ENCODE measurements at regions not wholly inside any gene's neighbourhood (a gene's known extent, or its start where the extent isn't known, plus 50 kb on each side); places are given as distances from the start of the nearest gene placed in this dataset.
"Not testable (repeated sequence)": the region's sequence is repeated elsewhere in the genome, so short reads cannot be mapped to it uniquely, and the experiment has no call there.

DNA sequence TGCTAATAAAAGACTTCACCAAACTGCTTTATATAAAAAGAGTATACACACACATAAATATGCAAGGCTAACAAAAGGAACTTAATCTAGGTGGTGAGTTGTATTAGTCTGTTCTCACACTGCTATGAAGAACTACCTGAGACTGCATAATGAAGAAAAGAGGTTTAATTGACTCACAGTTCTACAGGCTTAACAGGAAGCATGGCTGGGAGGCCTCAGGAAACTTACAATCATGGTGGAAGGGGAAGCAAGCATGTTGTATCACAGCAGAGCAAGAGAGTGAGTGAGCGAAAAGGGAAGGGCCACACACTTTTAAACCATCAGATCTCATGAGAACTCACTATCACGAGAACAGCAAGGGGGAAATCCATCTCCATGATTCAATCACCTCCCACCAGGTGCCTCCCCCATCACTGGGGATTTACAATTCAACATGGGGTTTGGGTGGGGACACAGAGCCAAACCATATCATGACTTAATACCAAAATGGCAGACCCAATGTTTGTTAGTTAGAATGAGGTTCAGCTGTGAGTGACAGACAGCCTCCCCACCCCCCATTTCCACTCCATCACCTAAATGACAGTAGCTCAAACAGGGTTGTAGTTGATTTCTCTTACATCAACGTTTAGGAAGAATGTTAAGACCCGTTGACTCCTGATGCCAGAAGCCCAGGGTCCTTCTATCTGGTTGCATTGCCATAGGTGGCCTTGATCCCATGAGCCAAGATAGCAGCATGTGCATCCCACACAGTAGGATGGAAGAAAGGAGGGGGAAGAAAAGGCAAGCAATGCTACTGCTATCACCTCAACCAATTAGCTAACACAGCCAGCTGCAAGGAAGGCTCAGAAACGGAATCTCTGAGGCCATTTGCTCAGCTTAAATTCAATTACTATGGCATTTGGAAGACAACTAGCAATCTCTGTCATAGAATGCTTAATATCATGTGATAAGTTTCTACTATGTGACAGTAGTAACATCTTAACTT is 77.0 kb downstream of the CCDC71L start:
- DNase-seq: no peak

DNA sequence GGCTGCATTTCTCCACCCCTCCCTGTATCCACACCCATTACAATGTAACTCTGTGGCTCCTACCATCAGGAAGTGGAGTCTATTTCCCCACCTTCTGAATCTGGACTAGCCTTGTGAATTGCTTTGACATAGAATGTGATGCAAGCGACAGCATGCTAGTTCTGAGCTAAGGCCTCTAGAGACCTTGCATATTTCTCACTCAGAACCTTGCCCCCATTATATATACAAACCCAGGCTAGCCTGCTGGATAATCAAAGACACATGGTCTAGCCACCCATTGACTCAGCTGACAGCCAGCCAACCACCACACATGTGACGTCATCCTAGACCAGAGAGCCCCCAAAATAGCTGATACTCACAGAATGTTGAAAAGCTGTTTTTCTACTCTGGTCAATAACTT is 77.9 kb downstream of the CCDC71L start:
- DNase-seq: no peak

DNA sequence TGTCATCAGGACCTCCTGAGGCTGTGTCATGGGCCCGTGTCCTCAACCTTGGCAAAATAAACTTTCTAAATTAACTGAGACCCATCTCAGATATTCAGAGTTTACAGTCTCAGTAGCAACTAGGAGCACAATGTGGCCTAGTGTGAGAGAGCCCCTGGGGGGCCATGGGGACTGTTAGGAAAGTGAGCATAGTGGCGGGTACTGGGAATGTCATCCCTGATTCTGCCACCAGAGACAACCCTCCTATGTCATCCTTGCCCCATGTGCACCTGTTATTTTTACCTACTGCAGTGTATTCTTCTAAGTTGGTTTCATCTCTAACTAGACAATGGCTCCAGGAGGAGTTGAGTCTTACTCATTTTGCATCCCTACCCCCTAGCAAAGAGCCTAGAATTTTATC is 78.6 kb downstream of the CCDC71L start:
- no peak for DNase-seq

DNA sequence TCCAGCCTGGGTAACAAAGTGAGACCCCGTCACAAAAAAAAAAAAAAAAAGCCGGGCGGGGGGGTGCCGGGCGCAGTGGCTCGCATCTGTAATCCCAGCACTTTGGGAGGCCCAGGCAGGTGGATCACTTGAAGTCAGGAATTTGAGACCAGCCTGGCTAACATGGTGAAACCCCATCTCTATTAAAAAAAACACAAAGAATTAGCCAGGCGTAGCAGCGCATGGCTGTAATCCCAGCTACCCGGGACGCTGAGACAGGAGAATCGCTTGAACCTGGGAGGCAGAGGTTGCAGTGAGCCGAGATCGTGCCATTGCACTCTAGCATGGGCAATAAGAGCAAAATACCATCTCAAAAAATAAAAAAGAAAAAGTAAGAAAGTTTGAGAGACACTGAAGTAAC is 81.9 kb downstream of the CCDC71L start:
- not testable (repeated sequence) for DNase-seq

DNA sequence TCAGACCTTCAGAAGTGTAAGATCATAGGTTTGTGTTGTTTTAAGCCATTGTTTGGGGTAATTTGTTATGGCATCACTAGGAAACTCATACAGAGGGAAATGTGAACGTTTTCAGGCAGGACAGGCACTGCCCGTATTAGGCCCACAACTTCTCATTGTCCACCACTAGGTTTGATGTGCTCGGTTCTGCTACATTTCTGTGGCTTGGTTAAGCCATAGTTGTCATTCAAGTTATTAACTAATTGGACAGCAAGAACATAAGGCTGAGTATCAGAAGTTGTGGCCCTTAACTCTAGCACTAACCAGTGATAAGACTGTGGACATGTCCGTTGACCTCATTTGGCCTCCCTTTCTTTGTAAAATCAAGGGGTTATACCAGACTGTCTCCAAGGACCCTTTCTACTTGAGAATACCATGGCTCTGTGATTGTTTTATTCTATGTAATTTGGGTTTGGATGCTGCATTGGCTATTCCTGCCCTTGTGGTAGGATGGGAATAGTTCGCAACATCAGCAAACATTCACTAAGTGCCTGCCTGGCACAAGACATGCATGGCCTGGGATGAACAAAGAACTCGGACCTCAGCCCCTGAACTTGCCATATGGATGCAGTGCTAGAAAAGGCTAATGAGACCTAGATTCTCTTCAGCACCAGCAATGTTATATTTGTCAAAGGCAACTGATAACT is 85.7 kb downstream of the CCDC71L start:
- no peak for DNase-seq

DNA sequence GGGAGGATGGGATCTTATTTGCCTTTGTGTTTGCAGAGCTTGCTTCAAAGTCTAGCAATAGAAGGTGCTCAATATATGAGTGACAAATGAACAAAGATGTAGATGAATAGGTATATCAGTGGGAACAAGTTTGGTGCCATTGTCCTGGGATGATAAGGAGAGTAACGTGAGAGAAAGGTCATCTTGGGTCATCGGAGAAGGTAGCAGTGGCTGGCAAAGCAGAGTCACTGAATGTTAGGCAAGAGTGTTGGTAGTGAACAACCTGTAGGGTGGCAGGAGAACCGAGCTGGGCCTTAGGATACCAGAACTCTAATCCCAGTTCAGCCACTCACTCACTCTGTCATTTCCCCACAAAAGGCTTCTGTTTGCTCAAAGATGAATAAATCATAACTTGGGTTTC is 87.2 kb downstream of the CCDC71L start:
- DNase-seq: no peak

DNA sequence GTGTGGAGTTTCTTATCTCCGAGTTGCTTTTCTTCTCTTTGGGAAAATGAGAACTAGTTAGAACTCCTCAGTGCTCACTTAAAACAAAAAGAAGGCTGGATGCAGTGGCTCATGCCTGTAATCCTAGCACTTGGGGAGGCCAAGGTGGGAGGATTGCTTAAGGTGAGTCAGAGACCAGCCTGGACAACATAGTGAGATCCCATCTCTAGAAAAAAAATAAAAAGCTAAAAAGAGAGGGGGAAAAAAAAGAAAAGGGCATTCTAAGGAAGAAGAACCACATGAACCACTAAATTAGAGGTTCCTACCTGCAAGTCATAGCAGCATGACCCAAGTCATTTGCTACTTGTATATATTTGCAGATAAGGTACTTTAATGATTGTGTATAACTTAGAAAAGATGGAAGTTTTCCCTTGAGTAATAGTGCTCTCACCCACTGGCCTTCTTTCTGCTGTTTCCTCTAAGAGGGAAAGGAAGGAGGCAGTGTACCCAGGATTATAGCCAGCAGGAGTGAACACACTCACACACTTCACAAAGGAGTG is 87.8 kb downstream of the CCDC71L start:
- DNase-seq: no peak

DNA sequence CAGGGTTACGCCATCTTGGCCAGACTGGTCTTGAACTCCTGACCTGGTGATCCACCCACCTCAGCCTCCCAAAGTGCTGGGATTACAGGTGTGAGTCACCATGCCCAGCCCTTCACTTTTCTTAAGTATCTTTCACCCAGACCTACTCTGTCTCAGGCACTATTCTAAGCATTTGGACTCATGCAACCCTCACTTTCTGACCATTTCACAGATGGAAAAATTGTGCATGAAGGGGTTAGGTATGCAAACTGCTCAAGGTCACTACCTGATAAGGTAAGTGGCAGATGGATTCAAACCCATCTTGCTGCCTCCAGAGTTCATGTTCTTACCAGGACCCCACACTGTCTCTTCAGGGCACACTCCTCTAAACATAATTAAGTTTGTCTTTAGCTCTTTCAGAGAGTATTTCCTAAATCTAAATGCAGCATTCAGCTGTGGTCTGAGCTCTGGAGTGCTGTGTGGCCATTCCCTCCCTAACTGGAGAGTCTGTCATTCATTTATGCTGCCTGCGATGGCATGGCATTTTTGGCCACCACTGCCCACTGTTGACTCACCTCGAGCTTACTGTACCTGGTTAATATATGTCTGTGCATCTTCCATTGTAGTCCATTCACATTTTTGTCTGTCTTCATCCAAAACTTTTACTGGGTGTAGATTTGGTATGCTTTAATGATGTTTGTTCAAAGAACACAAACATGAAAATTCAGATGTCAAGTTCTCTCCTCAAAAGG is 88.4 kb downstream of the CCDC71L start:
- no peak for DNase-seq

DNA sequence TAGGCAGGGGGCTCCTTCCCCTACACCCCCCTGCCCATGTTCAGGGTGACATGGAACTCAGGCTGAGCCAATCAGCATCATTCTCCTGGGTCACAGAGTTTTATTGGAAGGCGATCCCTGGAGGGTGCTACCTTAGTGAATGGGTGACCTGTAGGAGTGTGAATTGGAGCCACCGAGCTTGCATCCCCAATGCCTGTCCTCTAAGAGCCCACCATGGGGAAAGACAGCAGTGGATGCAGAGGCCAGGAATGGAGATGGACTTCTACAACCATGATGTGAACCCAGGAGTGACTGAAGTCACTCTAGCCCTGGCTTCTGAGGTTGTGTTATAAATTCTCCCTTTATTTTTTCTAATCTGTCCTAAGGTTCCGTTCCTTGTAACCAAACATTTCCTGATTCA is 89.4 kb downstream of the CCDC71L start:
- DNase-seq: no peak

DNA sequence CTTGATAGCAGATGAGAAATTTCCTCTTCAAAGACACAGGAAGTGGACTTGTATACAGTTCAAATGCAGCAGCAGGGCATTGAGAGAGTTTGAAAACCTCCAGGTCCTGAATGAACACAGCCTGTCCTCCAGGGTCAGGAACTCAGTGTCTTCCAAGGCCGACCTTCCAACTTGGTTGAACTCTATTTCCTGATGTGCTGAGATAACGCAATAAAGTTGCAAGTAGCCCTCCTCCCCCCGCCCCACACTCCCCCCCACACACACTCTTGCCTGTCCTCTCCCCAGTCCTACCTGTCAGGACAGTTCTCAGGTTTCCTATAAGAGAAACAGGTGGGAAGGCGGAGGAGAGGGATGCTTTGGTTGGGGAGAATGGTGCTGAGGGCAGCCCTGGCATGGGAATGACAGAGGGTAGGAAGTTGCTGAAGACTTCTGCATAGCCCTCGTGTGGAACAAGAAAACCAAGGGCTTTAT is 90.0 kb downstream of the CCDC71L start:
- DNase-seq: no peak

DNA sequence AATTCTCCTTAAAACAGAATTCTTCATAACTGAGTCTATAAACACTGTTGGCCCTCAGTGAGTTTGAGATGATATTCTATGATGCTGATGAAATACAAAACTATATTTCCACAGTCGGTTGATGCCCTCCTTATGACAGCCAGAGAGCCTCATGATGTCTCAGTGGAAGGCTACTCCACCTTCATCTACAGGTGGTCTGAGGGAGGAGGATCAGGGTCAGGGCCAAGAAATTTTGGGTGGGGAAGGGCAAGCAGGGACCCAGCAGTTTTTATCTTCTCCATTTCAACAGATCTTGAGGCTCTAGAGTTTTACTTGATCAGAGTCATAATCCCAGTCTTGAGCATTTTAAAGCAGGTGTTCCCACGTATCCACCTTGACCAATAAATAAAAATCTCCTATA is 90.8 kb downstream of the CCDC71L start:
- no peak for DNase-seq

DNA sequence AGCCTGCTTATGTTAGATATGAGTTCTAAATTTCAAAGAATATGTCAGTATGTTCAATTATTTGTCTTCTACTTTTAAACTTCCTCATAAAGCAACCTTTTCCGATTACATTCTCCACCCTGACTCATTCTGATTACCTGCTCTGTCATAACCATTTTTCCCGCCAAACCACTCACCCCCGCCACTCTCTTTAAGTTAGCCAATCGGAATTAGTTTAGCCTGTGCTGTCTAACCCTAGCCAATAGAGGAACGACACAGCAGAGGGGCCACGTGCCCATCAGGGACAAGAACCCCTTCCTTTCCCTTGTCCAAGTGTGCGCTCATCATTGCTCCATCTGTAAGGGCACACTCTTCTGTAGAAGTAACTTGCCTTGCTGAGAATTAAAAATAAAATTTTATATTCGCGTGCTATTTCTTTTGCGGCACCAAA is 91.4 kb downstream of the CCDC71L start:
- no peak for DNase-seq

DNA sequence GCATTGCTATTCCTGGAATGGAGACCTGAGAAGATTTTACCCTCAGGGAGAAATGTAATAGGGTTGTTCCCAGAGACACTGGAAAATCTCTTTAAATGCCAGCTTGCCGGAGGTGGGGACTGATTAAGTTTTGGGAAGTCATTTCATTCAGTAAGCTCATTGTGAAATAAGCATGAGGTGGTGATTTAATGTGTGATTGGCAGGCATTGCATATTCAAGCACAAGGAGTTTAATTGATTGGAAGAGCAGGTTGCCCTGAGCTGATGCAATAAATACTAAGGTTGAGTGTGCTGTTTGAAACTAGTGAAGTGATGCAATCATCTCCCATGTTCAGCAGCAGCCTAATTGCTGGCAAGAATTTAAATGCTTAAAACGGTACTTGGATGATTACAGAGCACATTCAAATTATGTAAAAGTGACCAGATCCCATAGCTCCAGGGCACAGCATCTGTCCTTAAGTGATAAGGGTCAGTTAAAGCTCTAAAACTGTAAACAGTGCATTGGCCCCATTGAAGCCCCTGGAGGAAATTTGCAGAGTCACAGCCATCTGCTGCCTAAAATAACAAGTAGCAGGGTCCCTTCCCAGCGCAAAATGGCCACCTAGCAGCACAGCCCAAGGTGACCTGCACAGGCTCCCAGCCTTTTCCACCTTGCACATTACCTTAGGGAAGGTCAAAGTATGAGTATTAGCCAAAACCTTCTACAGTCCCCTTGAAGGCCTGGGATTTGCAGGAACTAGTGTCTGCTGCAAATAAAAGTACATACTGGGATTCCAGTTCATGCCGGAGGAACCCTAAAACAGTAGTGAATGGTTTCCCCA is 92.1 kb downstream of the CCDC71L start:
- DNase-seq: no peak

DNA sequence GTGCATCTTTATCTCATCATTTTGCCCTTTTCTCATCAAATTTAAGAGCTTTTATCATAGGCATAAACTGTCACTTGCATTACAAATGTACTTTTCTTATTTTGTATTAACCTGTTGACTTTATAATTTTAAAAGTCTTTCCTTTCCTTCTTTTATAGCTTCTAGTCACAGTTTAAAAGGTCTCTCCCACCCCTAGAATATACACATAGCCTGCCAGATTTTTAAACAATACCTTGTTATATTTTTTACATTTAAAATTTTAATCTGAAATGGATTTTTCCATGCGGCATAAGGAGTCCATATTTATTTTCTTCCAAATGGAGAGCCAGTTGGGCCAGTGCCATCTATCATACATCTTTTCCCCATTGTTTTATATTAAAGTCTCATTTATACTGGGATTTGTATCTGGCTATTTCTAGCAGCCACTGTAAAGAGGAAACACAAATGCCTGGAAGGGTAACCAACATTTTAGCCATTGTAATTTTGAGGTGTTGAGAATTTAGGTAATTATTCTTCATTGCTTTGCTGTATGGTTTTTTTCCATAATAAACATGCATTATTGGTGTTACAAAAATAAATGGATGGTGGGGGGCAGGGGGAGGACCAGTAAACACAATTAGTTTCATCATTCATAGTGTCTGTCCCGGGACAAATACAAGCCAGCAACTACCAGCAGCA is 92.8 kb downstream of the CCDC71L start:
- no peak for DNase-seq

DNA sequence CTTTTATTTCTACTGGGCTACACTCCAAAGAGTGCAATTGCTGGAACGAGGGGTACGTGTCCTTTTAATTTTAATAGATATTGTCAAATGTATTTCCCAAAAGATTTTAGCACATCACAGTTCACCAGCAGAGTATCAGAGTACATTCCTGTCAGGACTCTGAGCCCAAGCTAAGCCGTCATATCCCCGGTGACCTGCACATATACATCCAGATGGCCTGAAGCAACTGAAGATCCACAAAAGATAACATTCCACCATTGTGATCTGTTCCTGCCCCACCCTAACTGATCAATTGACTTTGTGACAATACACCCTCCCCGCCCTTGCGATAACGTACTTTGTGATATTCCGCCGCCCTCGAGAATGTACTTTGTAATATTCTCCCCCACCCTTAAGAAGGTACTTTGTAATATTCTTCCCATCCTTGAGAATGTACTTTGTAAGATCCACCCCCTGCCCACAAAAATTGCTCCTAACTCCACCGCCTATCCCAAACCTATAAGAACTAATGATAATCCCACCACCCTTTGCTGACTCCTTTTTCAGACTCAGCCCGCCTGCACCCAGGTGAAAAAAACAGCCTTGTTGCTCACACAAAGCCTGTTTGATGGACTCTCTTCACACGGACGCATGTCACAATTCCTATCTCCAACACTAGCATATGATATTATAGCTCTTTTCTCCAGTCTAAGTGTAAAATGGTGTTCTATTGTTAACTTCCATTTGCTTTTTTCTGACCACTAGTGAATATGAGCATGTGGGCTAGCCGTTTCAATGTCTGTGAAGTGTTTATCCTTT is 93.6 kb downstream of the CCDC71L start:
- DNase-seq: not testable (repeated sequence)

DNA sequence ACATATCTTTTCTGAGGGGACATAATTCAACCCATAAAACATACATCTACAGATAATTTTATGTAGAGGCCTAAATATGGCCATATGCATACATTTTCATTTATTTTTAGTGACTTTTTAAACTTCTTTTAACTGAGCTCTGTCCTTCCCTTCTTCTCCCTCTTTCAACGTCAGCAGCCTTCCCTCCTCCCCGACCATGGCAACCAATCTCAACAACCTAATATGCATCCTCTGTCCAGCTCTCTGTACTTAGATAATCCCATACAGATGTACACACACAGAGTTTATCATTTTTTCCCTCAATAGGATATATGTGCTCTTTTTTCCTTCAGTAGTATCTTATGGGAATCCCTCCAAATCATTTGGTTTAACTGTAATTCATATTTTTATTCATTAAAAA is 94.3 kb downstream of the CCDC71L start:
- DNase-seq: no peak

DNA sequence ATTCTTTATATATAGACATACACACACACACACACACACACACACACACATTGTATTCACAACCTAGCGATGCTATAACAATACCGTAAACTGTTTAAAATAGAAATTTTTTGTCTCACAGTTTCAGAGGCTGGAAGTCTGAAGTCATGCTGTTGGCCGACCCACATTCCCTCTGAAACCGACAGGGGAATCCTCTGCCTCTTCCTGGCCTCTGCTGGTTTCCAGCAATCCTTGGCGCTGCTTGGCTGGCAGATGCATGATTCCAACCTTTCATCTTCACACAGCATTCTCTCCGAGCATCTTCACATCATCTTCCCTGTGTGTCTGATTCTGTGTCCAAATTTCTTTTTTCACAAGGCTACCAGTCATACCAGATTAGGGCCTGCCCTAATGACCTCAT is 94.8 kb downstream of the CCDC71L start:
- no peak for DNase-seq

DNA sequence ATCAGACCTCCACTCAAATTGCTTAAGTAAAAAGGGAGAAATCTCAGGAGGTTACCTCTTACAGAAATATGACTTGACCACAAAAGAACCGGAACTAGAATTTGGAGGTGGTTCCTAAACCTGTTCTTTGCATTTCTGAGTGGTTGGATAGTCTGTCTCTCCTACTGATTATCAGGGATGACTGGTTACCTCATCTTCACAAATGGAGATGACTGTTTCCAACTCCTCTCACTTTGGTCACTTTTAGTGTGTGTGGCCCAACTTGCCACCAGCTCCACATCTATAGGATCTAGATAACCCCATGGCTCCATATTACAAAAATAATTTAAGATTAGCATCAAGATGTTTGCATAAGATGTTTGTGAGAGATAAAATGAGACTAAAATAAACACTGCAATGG is 95.5 kb downstream of the CCDC71L start:
- DNase-seq: no peak

DNA sequence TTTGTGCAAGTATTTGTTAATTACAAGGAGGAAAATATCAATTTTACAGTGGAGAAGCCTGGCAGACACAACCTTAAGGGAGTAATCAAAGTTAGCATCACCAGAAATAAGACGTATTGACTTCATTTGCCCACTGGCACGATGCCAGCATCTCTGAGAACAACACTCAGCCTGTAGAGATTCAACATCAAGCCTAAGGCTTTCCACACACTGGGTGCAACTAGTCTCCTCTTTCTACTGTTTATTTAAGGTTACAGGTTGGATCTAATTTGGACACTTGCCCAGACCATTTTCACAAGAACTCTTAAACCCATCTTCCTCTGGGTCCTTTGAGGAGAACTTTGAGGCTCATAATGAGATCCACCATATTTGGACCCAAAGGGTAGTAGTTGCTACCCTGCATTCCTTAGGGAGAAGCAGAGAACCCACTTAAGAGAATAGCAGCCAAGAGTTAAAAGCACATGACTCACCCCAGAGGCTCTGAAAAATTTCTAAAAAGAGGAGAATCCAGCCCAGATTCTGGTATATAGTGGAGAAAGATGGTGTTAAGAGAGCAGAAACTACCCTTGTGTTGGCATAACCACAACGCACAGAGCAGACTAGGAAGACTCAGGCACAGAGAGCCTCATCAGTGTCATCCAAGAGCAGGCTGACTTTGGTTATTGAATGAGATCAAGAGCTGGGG is 97.3 kb downstream of the CCDC71L start:
- DNase-seq: no peak

Measured in activated CD4-positive, alpha-beta T cell treated with anti-CD3 and anti-CD28 coated beads, Interleukin-2, amount 50 U/mL, for 4 hours (primary cell).